ENCODE measurements at regions not wholly inside any gene's neighbourhood (a gene's known extent, or its start where the extent isn't known, plus 50 kb on each side); places are given as distances from the start of the nearest gene placed in this dataset.
"Not testable (repeated sequence)": the region's sequence is repeated elsewhere in the genome, so short reads cannot be mapped to it uniquely, and the experiment has no call there.

- Histone ChIP-seq H3K9me3 (replicated peaks) (no peaks in the 10 kb centered on the region), H3K4me1 (no peaks in the 10 kb centered on the region), H3K27ac (no peak overlapping the region), H3K27me3 (no peaks in the 10 kb centered on the region), H3K4me3 (no peak overlapping the region), H3K36me3 (no peaks in the 10 kb centered on the region)
- DNase-seq = no peak
Observed at GRCh38 chr1:66480162-66480561, 53.8 kb upstream of the SGIP1 start.

DNA sequence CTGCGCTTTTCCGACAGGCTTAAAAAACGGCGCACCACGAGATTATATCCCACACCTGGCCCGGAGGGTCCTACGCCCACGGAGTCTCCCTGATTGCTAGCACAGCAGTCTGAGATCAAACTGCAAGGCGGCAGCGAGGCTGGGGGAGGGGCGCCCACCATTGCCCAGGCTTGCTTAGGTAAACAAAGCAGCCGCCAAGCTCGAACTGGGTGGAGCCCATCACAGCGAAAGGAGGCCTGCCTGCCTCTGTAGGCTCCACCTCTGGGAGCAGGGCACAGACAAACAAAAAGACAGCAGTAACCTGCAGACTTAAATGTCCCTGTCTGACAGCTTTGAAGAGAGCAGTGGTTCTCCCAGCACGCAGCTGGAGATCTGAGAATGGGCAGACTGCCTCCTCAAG is 52.7 kb upstream of the SGIP1 start:
- not testable (repeated sequence) for H3K9me3 ChIP-seq (replicated peaks); H3K4me3 ChIP-seq; H3K27me3 ChIP-seq; DNase-seq; H3K27ac ChIP-seq; H3K36me3 ChIP-seq; H3K4me1 ChIP-seq
